SH-SY5Y (cell line): ENCODE measurements at regions not wholly inside any gene's neighbourhood (a gene's known extent, or its start where the extent isn't known, plus 50 kb on each side); places are given as distances from the start of the nearest gene placed in this dataset.

Experiments
- GATA2 ChIP-seq: IDR thresholded peaks from 2 replicates; pipeline ENCODE4 v1.6.1; 2011; ENCODE audit warnings: mild to moderate bottlenecking, low read depth, low read length
- GATA3 ChIP-seq: IDR thresholded peaks from 2 replicates; pipeline ENCODE4 v1.6.1; 2011; ENCODE audit warnings: low read depth, mild to moderate bottlenecking, low read length, moderate library complexity

- TF ChIP-seq GATA2: no peak
- no peak for TF ChIP-seq GATA3
Measured at GRCh38 chr18:49704334-49704733, 109.0 kb downstream of the ACAA2 start.
